H1 (cell line): ENCODE measurements at regions not wholly inside any gene's neighbourhood (a gene's known extent, or its start where the extent isn't known, plus 50 kb on each side); places are given as distances from the start of the nearest gene placed in this dataset.

Source experiments
- ATF2 ChIP-seq: IDR thresholded peaks from 2 replicates; pipeline ENCODE4 v1.6.1; 2012; ENCODE audit warnings: low read length, inconsistent platforms
- CREB1 ChIP-seq: IDR thresholded peaks from 2 replicates; pipeline ENCODE4 v1.6.1; 2012; ENCODE audit warnings: inconsistent platforms
- EP300 ChIP-seq, 2 experiments: IDR thresholded peaks; 1 replicate in 1 of 2; 2 replicates in 1 of 2; pipeline ENCODE4 v1.6.1; 2011 to 2012; ENCODE audit warnings: low read depth in 2 of 2, low read length in 2 of 2, mild to moderate bottlenecking in 2 of 2, borderline replicate concordance in 1 of 2, inconsistent platforms in 1 of 2, moderate library complexity in 1 of 2
- EZH2 ChIP-seq: fragments of 200-600 bp; sonication (generic); IDR thresholded peaks from 2 replicates; pipeline ENCODE4 v1.7.1; 2012; ENCODE audit warnings: low read depth, mild to moderate bottlenecking, moderate library complexity, low read length, inconsistent platforms; ENCODE audit not compliant: severe bottlenecking
- GABPA ChIP-seq: IDR thresholded peaks from 2 replicates; pipeline ENCODE4 v1.6.1; 2011; ENCODE audit warnings: mild to moderate bottlenecking, low read length, moderate library complexity, borderline replicate concordance; ENCODE audit not compliant: insufficient read depth
- GTF2F1 ChIP-seq: IDR thresholded peaks from 2 replicates; pipeline ENCODE4 v1.6.1; 2012; ENCODE audit warnings: low read depth, low read length, improper control_type of control experiment, borderline replicate concordance
- MAX ChIP-seq: IDR thresholded peaks from 2 replicates; pipeline ENCODE4 v1.6.1; 2012; ENCODE audit warnings: inconsistent platforms
- RAD21 ChIP-seq, 2 experiments: IDR thresholded peaks in 1 of 2; conservative IDR thresholded peaks in 1 of 2; 2 replicates each; pipeline ENCODE4 v1.6.1; 2011; ENCODE audit warnings: low read depth in 2 of 2, low read length in 2 of 2, improper control_type of control experiment in 1 of 2, inconsistent platforms in 1 of 2, mild to moderate bottlenecking in 1 of 2, moderate library complexity in 1 of 2
- ZNF274 ChIP-seq: IDR thresholded peaks from 2 replicates; pipeline ENCODE4 v1.7.0; 2012; ENCODE audit warnings: low read length, borderline replicate concordance; ENCODE audit errors: extremely low read depth
- TF ChIP-seq, protein P1 (sequence below), 3 experiments: IDR thresholded peaks; 1 replicate in 2 of 3; 2 replicates in 1 of 3; pipeline versions ENCODE4 v1.5.1 to v1.6.1; 2011; ENCODE audit warnings: low read length in 3 of 3, mild to moderate bottlenecking in 3 of 3, inconsistent platforms in 2 of 3, low read depth in 1 of 3, moderate library complexity in 1 of 3; ENCODE audit not compliant: insufficient read depth in 1 of 3; ENCODE audit errors: control extremely low read depth in 1 of 3

DNA sequence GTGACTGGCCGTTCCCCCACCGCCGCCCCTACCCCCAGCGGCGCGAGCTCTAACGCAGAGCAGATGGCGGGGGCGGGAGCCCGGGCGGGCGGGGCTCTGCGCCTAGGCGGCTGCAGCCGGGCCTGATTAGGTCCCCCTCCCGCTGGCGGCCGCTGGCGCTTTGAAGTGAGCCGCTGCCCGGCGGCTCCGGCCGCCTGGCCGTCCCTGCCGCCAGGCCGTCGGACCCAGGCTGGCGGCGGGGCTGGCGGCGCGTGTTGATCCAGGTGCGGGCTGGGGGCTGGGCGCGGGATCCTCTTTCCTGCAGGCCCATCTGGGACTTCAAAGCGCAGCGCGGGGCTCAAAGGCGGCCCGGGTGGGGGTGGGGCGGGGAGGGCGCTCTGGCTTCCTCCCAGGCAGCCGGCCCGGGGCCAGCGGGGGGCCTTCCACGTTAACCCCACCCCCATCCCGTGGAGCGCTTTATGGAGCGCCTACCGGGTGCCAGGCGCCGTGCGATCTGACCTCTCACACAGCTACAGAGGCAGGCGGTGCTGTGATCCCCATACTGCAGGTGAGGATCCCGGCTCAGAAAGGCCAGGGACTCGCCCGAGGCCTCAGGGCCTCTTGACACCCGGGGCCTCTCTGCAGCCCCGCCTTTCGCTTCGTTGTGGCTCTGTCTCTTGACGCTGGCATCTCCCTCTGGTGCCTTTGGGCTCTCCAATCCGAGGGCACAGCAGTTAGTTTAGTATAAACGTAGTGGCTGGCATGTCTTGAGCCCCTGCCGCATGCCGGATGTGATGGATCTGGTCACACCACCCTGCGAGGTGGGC, 80.0 kb upstream of the NKD1 start (continued):
- TF ChIP-seq MAX (peak; percentile 29; the same call in 1 of the 2 replicates), EZH2 (no peak), ZNF274 (no peak), EP300 (IDR thresholded peaks at IDR 0.05; ENCODE audit: borderline replicate concordance in 1 of 2, low read depth in 2 of 2, low read length in 2 of 2) (0 out of 3 replicates have a peak, but pooled peaks of 1 of the 2 experiments have one; percentile 61), GTF2F1 (no peak), CREB1 (no peak), GABPA (no peak), ATF2 (no peak), RAD21 (IDR thresholded peaks at IDR 0.05 in 1 of 2, conservative IDR thresholded peaks at IDR 0.05 in 1 of 2; ENCODE audit: low read depth in 2 of 2, low read length in 2 of 2) (peak in 1 of 2 experiments; percentile 6; a peak in 1 of 4 replicates)
- TF ChIP-seq, protein P1, sequence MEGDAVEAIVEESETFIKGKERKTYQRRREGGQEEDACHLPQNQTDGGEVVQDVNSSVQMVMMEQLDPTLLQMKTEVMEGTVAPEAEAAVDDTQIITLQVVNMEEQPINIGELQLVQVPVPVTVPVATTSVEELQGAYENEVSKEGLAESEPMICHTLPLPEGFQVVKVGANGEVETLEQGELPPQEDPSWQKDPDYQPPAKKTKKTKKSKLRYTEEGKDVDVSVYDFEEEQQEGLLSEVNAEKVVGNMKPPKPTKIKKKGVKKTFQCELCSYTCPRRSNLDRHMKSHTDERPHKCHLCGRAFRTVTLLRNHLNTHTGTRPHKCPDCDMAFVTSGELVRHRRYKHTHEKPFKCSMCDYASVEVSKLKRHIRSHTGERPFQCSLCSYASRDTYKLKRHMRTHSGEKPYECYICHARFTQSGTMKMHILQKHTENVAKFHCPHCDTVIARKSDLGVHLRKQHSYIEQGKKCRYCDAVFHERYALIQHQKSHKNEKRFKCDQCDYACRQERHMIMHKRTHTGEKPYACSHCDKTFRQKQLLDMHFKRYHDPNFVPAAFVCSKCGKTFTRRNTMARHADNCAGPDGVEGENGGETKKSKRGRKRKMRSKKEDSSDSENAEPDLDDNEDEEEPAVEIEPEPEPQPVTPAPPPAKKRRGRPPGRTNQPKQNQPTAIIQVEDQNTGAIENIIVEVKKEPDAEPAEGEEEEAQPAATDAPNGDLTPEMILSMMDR (IDR thresholded peaks at IDR 0.05; ENCODE audit: control extremely low read depth in 1 of 3, insufficient read depth in 1 of 3, low read depth in 1 of 3, low read length in 3 of 3): 0 out of 4 replicates have a peak, but pooled peaks of 1 of the 3 experiments have one; percentile 7
